BE2C (cell line): ENCODE measurements at regions not wholly inside any gene's neighbourhood (a gene's known extent, or its start where the extent isn't known, plus 50 kb on each side); places are given as distances from the start of the nearest gene placed in this dataset.
"Not testable (repeated sequence)": the region's sequence is repeated elsewhere in the genome, so short reads cannot be mapped to it uniquely, and the experiment has no call there.

Experiments
- DNase-seq: peaks from one replicate; pipeline ENCODE4 v3.0.0-alpha.2; 2020
- H3K27me3 ChIP-seq: fragments of 250-450 bp; sonication (Bioruptor Pico); 2 replicates; pipeline ENCODE4 v1.5.1; 2020; ENCODE audit warnings: mild to moderate bottlenecking
- H3K36me3 ChIP-seq: fragments of 250-450 bp; sonication (Bioruptor Pico); 2 replicates; pipeline ENCODE4 v1.5.1; 2020; ENCODE audit warnings: mild to moderate bottlenecking
- H3K4me1 ChIP-seq: fragments of 250-450 bp; sonication (Bioruptor Pico); 2 replicates; pipeline ENCODE4 v1.5.1; 2020
- H3K4me3 ChIP-seq: 2 replicates; pipeline ENCODE4 v1.5.1; 2011; ENCODE audit warnings: low read depth, low read length
- H3K9me3 ChIP-seq: fragments of 250-450 bp; sonication (Bioruptor Pico); 2 replicates; pipeline ENCODE4 v1.5.1; 2020
- CTCF ChIP-seq: IDR thresholded peaks from 2 replicates; pipeline ENCODE4 v1.5.1; 2012; ENCODE audit warnings: mild to moderate bottlenecking, low read depth, low read length

GRCh38 chr17:30731210-30732132 lies 93.0 kb downstream of the CRLF3 start:
- peak overlapping the region; percentile 65 for H3K4me3 ChIP-seq
- H3K9me3 ChIP-seq, H3K36me3 ChIP-seq, H3K27me3 ChIP-seq, H3K4me1 ChIP-seq: not testable (repeated sequence)
- DNase-seq = peak; percentile 78

GRCh38 chr17:30730837-30731209 lies 93.7 kb downstream of the CRLF3 start:
- not testable (repeated sequence) for DNase-seq, H3K9me3 ChIP-seq, H3K27me3 ChIP-seq, H3K36me3 ChIP-seq, H3K4me1 ChIP-seq
- peak overlapping the region; percentile 45 for H3K4me3 ChIP-seq

GRCh38 chr17:30730171-30730836 lies 94.2 kb downstream of the CRLF3 start:
- H3K36me3 ChIP-seq, DNase-seq, H3K9me3 ChIP-seq, H3K4me1 ChIP-seq, H3K27me3 ChIP-seq, H3K4me3 ChIP-seq: not testable (repeated sequence)

DNA sequence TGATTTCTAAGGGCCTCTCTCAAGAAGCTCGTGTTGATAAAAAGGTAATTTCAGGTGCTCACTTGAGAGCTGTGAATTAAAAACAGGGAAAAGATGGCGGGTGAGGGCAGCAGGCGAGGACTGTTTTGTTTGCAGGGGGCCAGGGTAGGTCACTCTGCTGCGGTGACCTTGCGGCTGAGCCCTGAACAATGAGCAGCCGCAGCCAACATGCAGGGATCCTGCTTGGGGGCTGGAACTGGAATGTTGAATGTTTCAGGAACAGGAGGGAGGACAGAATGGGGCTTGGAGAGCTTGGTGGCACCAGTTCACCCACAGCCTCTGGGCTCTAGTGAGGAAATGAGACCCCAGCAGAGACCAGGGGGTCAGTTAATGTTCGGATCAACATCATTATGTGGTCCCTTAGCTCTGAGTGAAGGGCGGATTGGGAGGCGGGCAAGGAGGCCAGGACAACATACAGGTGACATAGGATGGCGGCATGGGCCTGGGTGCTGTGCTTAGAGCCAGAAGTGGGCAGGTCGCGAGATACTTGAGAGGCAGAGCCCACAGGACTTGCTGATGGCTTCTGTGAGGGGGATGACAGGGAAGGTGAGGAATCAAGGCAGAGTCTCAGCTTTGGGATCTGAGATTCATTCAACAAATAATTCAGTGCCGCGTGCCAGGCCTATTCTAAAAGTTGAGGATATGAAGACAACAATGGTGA lies 94.9 kb downstream of the CRLF3 start:
- H3K36me3 ChIP-seq, H3K27me3 ChIP-seq, DNase-seq, H3K4me1 ChIP-seq, H3K9me3 ChIP-seq, H3K4me3 ChIP-seq: not testable (repeated sequence)

- H3K27me3 ChIP-seq, H3K4me3 ChIP-seq, H3K4me1 ChIP-seq, H3K9me3 ChIP-seq, DNase-seq, H3K36me3 ChIP-seq: not testable (repeated sequence)
These were observed 97.0 kb downstream of the CRLF3 start for GRCh38 chr17:30727517-30727916.

GRCh38 chr17:30726734-30727133 lies 97.8 kb downstream of the CRLF3 start:
- not testable (repeated sequence) for DNase-seq, H3K36me3 ChIP-seq, H3K4me3 ChIP-seq, H3K27me3 ChIP-seq, H3K9me3 ChIP-seq, H3K4me1 ChIP-seq

- not testable (repeated sequence) for H3K9me3 ChIP-seq, H3K4me1 ChIP-seq, H3K36me3 ChIP-seq, H3K4me3 ChIP-seq, H3K27me3 ChIP-seq, DNase-seq
These were observed 98.2 kb downstream of the CRLF3 start for GRCh38 chr17:30726310-30726709.

- not testable (repeated sequence) for H3K4me1 ChIP-seq, H3K9me3 ChIP-seq, DNase-seq, H3K36me3 ChIP-seq, H3K27me3 ChIP-seq, H3K4me3 ChIP-seq
These were observed 100.3 kb downstream of the CRLF3 start for GRCh38 chr17:30724034-30724650.

DNA sequence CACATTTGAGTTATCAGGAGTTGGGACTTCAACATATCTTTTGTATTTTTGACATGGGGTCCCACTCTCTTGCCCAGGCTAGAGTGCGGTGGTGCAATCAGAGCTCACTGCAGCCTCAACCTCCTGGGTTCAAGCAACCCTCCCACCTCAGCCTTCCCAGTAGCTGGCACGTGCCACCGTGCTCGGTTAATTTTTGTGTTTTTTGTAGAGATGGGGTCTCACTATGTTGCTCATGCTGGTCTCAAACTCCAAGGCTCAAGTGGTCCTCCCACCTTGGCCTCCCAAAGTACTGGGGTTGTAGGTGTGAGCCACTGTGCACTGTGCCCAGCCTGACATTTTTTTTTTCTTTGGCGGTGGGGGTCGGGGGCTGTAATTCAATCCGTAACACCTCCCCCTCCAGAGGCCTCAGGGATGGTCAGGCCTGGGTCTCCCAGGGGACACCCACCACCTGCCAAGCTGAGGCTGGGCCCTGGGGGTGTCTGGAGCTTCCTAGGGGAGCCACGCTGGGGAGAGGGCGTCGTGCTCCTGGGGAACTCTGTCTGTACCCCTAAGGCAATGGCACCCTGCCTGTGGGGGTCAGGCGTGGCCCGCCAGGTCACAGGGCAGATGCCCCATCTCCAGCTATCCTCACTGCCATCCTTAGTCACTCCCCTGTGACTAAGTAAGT lies 102.2 kb downstream of the CRLF3 start:
- not testable (repeated sequence) for H3K36me3 ChIP-seq, DNase-seq, H3K27me3 ChIP-seq, H3K4me3 ChIP-seq, H3K9me3 ChIP-seq, H3K4me1 ChIP-seq

GRCh38 chr17:30720971-30721370 lies 103.5 kb downstream of the CRLF3 start:
- DNase-seq, H3K9me3 ChIP-seq: not testable (repeated sequence)

GRCh38 chr17:30720013-30720471 lies 104.5 kb downstream of the CRLF3 start:
- H3K4me3 ChIP-seq = no peak overlapping the region
- no peaks in the 10 kb centered on the region for H3K9me3 ChIP-seq
- no peaks in the 10 kb centered on the region for H3K4me1 ChIP-seq
- H3K27me3 ChIP-seq = no peaks in the 10 kb centered on the region
- H3K36me3 ChIP-seq = no peaks in the 10 kb centered on the region
- no peak for DNase-seq
- TF ChIP-seq CTCF = no peak

More at GRCh38 chr17:30720971-30721370, 103.5 kb downstream of the CRLF3 start:
- H3K4me3 ChIP-seq, H3K36me3 ChIP-seq, H3K4me1 ChIP-seq, H3K27me3 ChIP-seq: not testable (repeated sequence)
